Activated CD8-positive, alpha-beta T cell treated with anti-CD3 and anti-CD28 coated beads for 36 hours (primary cell): ENCODE measurements at regions not wholly inside any gene's neighbourhood (a gene's known extent, or its start where the extent isn't known, plus 50 kb on each side); places are given as distances from the start of the nearest gene placed in this dataset.

Experiments
- ATAC-seq: fragments of 200-7000 bp; cut with Tn5 transposase; one replicate; pipeline ENCODE4 v1.10.0; 2021; ENCODE audit warnings: mild to moderate bottlenecking, moderate library complexity
- CTCF ChIA-PET: fragments of 350-600 bp; sonication (Branson Sonifier 250); formaldehyde crosslinking; loops from one replicate; lab custom pipeline; 2021; ENCODE audit warnings: antibody characterized with exemption; lab: Charles Lee
- POLR2A ChIA-PET: fragments of 350-600 bp; sonication (Branson Sonifier 250); formaldehyde crosslinking; loops from one replicate; lab custom pipeline; 2021; ENCODE audit warnings: antibody characterized with exemption; lab: Charles Lee
- DNase-seq: peaks from one replicate; pipeline ENCODE4 v3.0.0-alpha.2; 2020
- H3K27ac Mint-ChIP-seq: one replicate; pipeline ENCODE4 v1.8.0; 2021; ENCODE audit warnings: mild to moderate bottlenecking, mixed read lengths
- H3K27me3 Mint-ChIP-seq: one replicate; pipeline ENCODE4 v1.8.0; 2021; ENCODE audit warnings: mixed read lengths
- H3K36me3 Mint-ChIP-seq: one replicate; pipeline ENCODE4 v1.8.0; 2021; ENCODE audit warnings: low read depth, mixed read lengths
- H3K4me1 Mint-ChIP-seq: one replicate; pipeline ENCODE4 v1.8.0; 2021; ENCODE audit warnings: low read depth, mixed read lengths
- H3K4me3 Mint-ChIP-seq: one replicate; pipeline ENCODE4 v1.8.0; 2021; ENCODE audit warnings: mild to moderate bottlenecking, moderate library complexity, mixed read lengths
- H3K9me3 Mint-ChIP-seq: one replicate; pipeline ENCODE4 v1.8.0; 2021; ENCODE audit warnings: mixed read lengths
- intact Hi-C: fragments of 100-400 bp; cut with micrococcal nuclease; formaldehyde crosslinking; loops from one replicate; pipeline ENCODE4 v1.10.0; 2022
- TF ChIP-seq, protein P1 (sequence below): fragments of 200-600 bp; IDR thresholded peaks from one replicate; pipeline ENCODE4 v1.8.0; 2022; ENCODE audit warnings: antibody characterized with exemption, mild to moderate bottlenecking

DNA sequence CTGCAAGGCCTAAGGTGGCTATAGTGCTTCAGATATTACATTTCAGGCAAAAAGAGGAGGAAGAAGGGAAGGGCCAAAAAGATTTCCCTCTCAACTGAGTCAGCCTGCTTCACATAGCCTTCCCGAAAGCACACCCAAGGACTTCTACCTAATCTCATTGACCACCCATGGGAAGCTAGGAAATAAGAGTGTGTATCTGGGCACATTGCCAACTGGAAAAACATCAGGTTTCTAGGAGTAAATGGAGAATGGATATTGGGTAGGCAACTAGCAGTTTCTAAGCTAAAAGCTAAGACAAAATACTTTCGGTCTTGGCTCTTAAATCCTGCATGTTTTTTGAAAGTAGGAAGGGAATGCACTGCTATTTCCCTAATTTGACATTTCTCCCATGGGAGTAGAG is 221.7 kb upstream of the GRIP1 start:
- Mint-ChIP-seq H3K4me1 (peaks cover 27% of the 10 kb centered on the region), H3K4me3 (no peak overlapping the region), H3K36me3 (no peaks in the 10 kb centered on the region), H3K27me3 (no peaks in the 10 kb centered on the region), H3K9me3 (no peaks in the 10 kb centered on the region), H3K27ac (no peak overlapping the region)
- DNase-seq (no peak), ATAC-seq (no peak)
- ChIA-PET POLR2A (no interaction called here), CTCF (interaction anchor here (0.7 to 2.6 kb wide), 2 partner anchors 40 to 49 kb away, joined by 3 to 7 read pairs; no protein-coding TSS in a partner anchor)
- TF ChIP-seq, protein P1, sequence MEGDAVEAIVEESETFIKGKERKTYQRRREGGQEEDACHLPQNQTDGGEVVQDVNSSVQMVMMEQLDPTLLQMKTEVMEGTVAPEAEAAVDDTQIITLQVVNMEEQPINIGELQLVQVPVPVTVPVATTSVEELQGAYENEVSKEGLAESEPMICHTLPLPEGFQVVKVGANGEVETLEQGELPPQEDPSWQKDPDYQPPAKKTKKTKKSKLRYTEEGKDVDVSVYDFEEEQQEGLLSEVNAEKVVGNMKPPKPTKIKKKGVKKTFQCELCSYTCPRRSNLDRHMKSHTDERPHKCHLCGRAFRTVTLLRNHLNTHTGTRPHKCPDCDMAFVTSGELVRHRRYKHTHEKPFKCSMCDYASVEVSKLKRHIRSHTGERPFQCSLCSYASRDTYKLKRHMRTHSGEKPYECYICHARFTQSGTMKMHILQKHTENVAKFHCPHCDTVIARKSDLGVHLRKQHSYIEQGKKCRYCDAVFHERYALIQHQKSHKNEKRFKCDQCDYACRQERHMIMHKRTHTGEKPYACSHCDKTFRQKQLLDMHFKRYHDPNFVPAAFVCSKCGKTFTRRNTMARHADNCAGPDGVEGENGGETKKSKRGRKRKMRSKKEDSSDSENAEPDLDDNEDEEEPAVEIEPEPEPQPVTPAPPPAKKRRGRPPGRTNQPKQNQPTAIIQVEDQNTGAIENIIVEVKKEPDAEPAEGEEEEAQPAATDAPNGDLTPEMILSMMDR, result no peak
- intact Hi-C loops, result no loop called here

GRCh38 chr12:66901138-66901932 is 222.5 kb upstream of the GRIP1 start:
- ChIA-PET POLR2A (no interaction called here), CTCF (interaction anchor here (0.7 kb wide), 1 partner anchor 48 kb away, joined by 3 read pairs; no protein-coding TSS in a partner anchor)
- no peak overlapping the region for H3K4me3 Mint-ChIP-seq

GRCh38 chr12:66902020-66902419 is 223.1 kb upstream of the GRIP1 start:
- no peaks in the 10 kb centered on the region for H3K9me3 Mint-ChIP-seq
- intact Hi-C loops, result no loop called here
- no peak overlapping the region for H3K27ac Mint-ChIP-seq
- TF ChIP-seq, protein P1, result no peak
- DNase-seq (no peak), ATAC-seq (no peak)
- no peaks in the 10 kb centered on the region for H3K27me3 Mint-ChIP-seq
- H3K4me1 Mint-ChIP-seq, result peaks cover 27% of the 10 kb centered on the region
- CTCF ChIA-PET, result no interaction called here
- POLR2A ChIA-PET, result no interaction called here
- no peak overlapping the region for H3K4me3 Mint-ChIP-seq
- no peaks in the 10 kb centered on the region for H3K36me3 Mint-ChIP-seq

More at GRCh38 chr12:66901138-66901932, 222.5 kb upstream of the GRIP1 start:
- TF ChIP-seq, protein P1, result no peak
- Mint-ChIP-seq H3K27me3 (no peaks in the 10 kb centered on the region), H3K4me1 (peaks cover 27% of the 10 kb centered on the region), H3K36me3 (no peaks in the 10 kb centered on the region), H3K9me3 (no peaks in the 10 kb centered on the region), H3K27ac (peak overlapping the region; percentile 2)
- intact Hi-C loops, result no loop called here
- ATAC-seq (peak; percentile 70), DNase-seq (peak; percentile 4)

DNA sequence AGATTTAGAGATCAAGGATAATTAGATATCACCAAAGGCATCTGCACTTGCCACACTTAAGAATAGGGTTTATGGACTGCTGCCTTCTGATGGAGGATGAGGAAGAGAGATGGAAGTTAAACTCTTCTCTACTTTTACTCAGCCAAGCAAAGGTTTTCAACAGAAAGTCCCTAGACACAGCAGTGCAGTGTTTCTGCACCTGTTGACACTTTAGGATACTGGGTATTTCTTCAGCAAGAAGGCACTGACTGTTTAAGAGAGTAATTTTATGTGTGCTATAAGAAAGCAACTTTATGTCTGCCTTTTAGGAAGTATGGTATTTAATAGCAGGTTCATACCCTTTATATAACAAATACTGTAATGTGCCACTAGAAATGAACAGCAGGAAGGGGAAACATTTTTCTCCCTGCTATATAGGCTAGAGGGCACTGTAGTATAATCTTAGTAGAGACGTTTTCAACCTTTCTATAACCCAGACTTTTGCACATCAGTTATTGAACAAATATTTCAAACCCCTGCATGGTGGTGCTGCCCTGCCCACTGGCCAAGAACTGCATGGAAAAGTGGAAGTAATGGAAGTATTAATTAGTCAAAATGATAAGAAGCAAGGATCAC is 225.0 kb upstream of the GRIP1 start:
- ChIA-PET POLR2A (no interaction called here), CTCF (no interaction called here)
- no peaks in the 10 kb centered on the region for H3K27me3 Mint-ChIP-seq
- no peaks in the 10 kb centered on the region for H3K36me3 Mint-ChIP-seq
- H3K9me3 Mint-ChIP-seq, result no peaks in the 10 kb centered on the region
- TF ChIP-seq, protein P1, result no peak
- no peak for DNase-seq
- H3K27ac Mint-ChIP-seq, result no peak overlapping the region
- H3K4me1 Mint-ChIP-seq, result peaks cover 27% of the 10 kb centered on the region
- ATAC-seq, result no peak
- no peak overlapping the region for H3K4me3 Mint-ChIP-seq
- intact Hi-C loops, result no loop called here

DNA sequence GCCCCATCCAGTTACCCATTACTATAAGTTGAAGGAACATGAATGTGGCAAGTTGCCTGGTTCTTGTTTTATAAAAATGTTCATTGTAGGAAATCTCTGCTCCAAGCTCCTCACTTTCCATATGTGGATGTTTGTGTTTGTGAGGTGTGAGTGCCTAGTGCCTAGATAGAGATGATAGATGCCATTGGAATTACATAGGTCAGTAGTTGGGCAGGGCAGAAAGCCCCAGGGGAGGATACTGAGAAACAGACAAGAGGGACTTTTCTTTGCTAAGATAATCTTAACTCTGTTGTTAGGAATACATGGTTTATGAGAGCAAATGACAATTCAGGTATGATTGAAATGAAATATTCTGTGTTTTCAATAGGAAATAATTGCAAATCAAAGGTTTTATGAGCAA is 226.3 kb upstream of the GRIP1 start:
- ATAC-seq (no peak), DNase-seq (no peak)
- Mint-ChIP-seq H3K27me3 (no peaks in the 10 kb centered on the region), H3K4me1 (peaks cover 25% of the 10 kb centered on the region), H3K27ac (no peak overlapping the region), H3K4me3 (no peak overlapping the region), H3K36me3 (no peaks in the 10 kb centered on the region), H3K9me3 (no peaks in the 10 kb centered on the region)
- intact Hi-C loops, result no loop called here
- TF ChIP-seq, protein P1, result no peak
- ChIA-PET POLR2A (no interaction called here), CTCF (no interaction called here)
